GM18508 (cell line): ENCODE measurements at regions not wholly inside any gene's neighbourhood (a gene's known extent, or its start where the extent isn't known, plus 50 kb on each side); places are given as distances from the start of the nearest gene placed in this dataset.

Experiments
- ATAC-seq: cut with Tn5 transposase; IDR thresholded peaks from one replicate; pipeline ENCODE4 v1.9.1; 2021; ENCODE audit warnings: moderate number of reproducible peaks; ENCODE audit not compliant: insufficient read depth, unreplicated experiment

DNA sequence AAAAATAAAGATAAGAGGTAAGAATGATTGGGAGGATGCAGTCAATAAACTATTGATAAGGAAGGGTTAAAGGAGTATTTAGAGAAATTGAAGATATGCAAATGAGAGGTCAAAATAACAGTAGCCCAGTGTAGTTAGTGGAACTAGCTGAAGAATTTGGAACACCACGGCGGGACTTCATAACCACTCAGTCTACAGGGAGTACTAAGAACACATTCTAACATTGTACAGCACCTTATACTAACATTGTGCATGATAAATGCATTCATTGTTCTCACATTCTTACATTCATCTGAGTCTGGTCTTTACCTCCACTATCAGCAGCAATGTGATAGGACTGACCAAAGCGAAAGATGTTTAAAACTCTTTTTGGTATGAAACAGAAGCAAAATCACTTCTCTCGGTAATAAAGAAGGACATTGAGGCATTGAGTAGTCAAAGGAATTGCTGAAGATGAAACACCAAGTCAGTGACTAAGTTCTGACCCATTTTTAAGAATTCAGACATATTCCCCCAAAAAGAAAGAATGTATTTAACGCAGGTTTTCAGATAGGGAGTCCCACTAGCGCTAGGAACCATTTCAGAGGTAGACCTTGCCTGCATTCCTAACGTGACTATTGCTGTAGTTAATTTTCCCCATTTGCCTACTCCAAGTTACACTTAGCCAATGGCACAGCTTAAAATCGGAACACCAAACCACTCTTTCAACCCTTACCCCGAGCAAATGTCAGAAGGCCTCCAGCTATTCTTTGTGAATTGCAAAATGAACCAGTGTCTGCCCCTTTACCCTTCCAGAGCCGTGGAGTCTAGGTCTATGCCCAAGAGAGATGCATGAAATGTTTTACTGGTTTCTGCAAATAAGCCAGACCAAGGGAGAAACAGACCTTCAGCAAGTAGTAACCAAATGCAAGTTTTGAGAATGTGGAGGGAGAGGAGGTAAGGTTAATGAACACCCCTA lies 108.8 kb upstream of the IRF2BP2 start:
- ATAC-seq, result no peak

DNA sequence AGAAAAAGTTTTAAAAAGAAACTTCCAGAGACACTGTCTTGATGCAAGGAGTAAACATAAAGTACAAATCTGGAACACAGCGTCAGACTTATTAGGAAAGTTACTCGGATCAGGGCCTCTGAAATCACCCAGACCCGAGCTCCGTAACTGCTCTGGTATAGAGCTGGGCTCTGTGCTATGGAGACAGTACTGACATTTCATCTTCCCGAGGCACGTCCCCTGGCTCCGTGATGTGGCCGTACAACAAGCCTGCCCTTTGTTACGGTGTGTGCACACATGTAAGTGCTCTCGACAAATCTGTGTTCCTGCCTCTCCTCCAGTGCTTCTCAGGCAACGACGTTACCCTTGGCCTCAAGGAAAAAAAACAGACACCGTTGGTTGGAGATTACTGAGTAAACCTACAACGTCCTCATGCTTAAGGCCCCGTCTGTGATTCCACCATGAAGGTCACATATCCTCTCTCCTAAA lies 107.0 kb upstream of the IRF2BP2 start:
- no peak for ATAC-seq

DNA sequence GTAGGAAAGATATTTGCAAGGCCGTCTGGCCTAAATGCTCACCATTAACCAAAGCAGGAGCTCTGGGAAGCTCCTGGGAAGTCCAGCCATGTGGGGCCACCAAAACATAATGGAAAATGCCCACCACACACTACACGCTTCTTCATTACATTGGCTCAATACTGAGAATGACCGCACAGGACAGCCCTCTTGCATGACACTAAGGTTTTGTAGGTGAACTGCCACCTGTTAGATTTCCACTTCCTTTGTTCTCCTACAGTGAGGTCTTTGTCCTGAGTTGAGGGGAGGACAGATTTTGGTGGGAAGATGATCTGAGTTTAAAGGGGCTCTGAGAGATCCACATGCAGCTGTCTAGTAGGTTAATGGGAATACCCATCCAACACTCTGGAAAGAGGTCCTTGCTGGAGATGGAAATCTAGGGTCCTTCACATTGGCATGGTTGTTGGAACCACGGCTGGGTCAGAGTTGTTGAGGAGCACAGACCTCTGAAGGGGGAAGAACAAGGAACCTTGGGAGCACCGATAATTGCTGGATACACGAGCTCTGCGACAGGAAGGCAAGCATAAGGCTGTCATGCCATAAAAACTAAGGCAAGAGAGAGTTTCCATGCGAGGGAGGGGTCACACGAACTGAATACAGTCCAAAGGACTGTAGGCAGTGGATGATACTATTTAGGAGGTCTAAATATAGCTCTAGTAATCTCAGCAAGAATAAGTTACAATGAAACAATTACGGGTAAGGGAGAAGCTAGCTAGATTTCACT lies 105.5 kb upstream of the IRF2BP2 start:
- no peak for ATAC-seq

DNA sequence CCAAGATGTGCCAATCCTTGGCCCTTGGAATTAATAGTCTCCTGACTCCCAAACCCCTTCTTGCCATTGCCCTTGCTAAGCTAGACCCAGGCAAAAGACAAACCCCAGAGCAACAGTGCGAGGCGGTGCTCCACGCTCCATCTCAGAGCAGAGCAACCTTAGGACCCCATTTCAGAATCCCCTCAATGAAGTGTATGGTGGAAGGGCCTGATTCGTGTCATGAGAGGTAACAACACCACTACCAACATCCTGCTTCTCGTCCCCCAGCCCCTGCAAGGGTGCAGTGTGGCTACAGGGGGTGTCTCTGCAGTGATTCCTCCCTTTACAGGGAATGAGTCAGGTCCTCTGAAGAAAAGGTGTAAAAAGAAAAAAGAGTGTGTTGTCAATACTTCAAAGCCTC lies 103.9 kb upstream of the IRF2BP2 start:
- no peak for ATAC-seq

DNA sequence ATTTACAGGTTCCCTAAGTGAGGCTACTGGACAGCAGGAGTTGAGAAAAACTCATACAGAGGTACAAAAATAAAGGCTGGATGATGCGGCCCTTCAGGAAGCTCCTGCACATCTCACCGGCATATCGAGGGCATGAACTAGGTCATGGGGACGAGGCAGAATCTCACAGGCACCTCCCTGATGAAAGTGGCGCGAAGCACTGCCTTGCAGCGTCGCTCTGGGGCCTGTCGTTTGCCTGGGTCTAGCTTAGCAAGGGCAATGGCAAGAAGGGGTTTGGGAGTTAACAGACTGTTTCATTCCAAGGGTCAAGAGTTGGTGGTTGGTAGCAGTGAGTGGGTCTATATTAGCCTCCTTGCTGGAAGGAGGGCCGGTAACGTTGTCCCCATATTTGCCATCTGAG lies 103.5 kb upstream of the IRF2BP2 start:
- ATAC-seq, result no peak

DNA sequence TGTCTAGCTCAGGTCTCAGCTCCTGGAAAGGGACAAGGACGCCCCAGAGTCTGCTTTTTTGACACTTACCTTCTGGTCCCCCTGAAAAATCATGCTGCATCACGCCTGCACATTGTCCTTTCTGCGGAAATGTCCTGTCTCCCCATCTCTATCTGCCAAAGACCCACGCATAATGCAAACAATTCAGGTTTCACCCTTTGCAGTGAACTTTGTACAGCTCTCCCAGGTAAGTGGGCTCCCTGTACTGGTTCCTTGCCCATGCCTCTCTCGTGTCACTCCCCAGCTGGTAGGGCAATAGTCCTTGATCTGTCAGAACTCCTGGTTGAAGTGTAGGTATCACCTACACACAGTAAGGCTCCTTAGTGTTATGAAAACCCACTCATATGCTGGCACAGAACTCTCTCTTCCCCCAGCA lies 102.9 kb upstream of the IRF2BP2 start:
- no peak for ATAC-seq

DNA sequence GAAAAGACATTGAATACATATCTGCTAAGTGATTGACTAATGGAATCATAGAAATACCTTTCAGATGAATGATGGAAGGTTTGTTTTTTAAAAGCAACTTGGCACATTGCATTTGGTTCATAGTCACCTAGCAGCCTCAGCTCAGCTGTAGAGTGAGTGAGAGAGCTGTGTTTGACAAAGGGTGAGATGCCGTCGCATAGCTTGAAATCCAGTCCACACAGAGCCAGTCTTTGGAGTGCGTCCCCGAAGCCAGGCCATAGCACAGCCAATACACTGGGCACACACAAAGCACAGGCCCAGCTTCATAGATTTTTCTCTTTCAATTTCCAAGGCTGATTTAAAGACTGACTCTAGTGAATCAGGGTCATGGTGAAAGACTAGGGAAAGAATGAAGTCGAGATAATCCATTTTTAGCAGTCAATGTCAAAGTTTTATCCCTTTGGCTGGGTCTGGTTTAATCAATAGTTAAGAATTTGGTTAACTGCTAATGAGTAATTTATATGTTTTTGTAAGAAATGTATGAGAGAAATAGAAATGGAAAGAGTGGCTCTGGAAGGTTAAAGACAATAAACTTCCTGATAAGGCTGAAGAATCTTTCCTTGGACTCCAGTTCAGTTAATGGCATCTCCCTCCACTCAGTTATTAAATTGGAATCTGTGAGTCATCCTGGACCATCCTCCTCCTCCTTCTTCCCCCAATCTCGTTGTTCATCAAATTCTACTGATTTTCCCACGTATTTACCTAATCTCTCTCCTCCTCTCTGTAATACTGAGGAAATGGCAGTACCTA lies 101.2 kb upstream of the IRF2BP2 start:
- ATAC-seq, result no peak

DNA sequence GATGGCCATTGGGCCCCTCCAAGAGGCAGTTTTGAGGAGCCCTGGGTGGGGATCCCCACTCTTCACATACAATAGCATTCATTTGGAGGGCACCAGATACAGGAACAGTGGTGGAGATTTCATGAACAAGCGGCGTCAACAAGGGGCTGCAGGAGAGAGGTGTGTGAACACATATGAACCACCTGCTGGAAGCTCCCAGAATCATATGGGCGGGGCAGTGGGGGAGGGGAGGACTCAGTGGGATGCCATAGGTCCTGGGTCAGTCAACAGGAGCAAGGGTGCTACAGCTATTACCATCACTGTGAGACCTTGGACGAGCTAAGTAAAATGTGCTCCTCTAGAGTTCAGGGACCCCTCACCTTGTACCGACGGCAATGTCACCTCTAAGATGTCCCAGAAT lies 100.4 kb upstream of the IRF2BP2 start:
- ATAC-seq, result no peak

DNA sequence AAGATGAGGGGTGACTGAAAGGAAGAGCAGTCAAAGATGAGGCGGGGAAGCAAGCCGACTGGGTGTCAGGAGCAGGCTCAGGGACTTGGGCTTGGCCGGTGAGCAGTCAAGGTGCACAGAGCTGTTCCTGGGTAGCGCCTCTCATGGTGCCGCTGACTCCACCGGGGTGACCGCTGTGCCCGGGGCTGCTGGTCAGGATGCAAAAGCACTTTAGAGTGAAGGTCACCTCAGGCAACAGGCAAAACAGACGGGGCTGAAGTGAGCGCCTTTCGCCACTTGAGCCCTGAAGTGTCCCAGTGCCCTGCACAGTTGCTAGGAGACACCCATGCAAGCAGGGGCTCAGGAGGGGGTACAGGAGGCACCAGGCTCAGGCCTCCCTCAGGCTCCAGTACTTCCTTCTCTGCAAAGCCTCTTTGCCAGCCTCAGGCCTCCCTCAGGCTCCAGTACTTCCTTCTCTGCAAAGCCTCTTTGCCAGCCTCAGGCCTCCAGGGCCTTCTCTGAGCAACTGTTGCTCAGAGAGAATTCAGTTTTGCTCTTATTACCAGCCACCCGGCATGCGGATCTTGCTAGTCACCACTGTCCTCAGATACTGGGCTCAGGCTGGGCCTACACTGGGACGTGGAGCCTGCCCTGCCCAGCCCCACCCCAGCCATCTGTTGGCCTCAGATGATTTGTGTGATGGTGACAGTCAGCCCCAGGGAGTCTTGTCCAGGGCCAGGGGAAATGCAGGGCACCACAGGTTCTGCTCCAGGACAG lies 99.7 kb upstream of the IRF2BP2 start:
- no peak for ATAC-seq

DNA sequence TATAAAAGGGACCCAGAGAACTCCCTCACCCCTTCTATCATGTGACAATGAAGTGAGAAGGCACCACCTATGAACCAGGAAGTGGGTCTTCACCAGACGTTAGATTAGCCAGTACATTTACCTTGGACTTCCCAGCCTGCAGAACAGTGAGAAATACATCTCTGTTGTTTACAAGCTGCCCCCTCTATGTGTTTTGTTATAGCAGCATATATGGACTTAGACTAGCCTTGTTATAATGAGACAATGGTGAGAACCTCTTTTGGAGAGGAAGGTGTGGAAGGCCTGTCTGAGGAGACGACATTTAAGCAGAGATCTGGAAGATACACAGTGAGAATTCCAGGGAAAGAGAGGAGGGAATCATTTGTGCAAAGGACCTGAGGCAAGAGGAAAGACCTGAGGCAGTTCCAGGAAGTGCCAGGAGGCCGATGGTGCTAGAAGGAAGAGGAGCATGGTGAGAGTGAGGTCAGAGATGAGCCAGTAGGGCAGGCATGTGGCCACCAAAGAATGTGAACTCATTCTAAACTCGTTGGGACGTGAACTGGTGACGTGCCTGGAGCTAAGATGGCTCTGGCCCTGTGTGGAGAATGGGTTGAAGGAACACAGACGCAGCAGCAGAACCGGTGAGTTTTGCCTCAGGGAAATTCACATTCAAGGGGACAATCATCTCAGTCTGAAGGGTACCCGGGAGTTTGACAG lies 98.9 kb upstream of the IRF2BP2 start:
- ATAC-seq, result no peak

DNA sequence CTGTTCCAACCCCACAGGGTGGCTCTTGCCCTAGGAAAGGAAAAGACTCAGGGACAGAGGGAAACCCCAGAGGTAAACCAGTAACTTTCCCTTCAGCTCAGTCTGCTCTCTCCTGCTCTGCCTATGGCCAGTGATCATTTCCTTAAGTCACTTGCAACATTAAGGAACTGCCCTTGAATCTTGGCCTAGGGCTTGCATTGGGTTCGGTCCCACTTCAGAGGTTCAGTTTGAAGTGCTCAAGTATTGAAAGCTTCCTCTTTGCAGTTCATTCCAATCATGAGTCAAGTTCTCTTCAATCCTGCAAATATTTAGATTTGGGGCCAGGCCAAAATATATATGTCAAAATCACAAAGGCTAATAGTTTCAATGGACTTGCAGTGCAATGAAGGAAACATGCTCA lies 97.7 kb upstream of the IRF2BP2 start:
- ATAC-seq, result no peak

DNA sequence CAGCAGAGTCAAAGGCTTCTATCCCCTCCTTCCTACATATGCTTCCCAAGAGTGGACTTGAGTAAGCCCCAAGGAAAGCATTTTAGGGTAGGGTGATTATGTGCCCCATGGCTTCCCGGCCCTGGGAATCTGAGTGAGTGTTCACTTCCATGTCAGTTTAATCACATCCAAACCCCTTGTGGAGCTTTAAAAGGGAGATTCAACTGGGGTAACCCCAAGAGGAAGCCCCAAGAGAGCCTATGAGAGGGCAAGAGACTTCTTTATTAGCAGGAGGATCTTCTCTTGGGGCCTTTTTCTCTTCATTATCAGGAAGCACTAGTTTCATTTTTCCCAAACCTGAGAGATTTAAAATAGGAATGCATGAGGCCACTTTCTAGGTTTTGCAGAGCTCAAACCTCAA lies 97.0 kb upstream of the IRF2BP2 start:
- ATAC-seq, result no peak

DNA sequence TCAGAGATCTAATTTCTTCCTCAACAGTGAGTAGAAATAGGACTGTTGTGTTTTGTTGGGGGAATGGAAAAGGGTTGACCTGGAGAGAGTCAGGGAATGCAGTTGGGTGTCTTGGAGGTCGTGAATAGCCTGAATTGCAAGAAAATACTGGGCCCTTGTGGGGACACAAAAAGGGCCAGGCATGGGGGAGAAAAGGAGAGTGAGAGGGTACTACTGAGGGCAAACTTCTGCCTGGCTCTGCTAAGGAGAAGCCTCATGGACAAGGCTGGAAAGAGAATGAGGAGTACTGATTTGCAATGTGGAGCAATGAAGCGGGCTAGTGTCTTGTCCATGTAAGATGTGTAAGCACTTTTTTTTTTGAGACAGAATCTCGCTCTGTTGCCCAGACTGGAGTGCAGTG lies 96.2 kb upstream of the IRF2BP2 start:
- ATAC-seq, result no peak

DNA sequence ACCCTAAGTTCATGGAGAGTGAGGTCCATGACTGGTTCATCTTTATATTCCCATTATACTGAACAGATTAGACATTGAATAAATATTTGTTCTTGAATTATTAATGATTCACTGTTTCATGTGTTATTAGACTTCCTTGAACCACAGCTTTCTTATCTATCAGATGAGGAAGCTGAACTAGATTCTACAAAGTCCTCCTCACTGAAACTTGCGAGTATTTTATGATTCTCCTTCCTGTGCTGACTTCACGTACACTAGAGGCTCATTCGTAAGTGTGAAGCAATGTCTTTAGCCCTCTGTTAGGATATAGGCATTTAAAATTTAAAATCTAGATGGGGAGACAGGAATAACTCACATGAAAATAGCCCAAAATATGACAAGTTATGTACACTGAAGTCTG lies 95.6 kb upstream of the IRF2BP2 start:
- ATAC-seq, result no peak

DNA sequence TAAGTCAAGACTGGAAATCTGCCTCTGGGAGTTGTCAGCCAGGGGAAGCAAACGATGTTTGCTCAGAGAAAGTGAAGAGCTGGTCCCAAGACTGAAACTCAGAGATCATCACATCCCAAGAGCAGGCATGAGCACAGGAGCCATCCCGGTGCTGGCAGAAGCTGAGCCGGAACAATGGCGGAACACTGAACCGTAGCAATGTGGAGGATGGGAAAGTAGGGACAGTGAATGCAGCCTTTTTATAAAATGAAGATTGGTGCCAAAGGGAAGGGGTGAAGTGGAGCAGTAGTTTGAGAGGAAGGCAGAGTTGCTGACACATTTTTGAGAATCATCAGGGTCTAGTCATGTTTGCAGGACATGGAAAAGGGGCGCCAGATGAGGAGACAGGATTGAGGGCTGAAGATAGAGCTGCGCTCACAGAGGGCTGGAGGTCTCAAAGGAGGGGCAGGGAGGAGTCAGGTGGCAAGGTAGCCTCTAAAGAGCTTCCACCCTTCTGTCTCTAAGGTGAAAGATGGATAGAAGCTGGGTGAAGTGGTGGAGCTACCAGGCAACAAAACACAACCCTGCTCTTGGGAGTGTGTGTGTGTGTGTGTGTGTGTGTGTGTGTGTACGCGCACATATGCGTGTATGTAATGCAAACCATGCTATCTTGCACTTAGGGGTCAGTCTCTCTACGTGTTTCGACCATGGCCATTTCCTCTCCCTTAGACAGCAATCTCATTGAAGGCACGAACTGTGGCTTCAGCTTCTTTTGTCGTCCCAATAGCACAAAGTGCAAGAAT lies 94.3 kb upstream of the IRF2BP2 start:
- no peak for ATAC-seq

DNA sequence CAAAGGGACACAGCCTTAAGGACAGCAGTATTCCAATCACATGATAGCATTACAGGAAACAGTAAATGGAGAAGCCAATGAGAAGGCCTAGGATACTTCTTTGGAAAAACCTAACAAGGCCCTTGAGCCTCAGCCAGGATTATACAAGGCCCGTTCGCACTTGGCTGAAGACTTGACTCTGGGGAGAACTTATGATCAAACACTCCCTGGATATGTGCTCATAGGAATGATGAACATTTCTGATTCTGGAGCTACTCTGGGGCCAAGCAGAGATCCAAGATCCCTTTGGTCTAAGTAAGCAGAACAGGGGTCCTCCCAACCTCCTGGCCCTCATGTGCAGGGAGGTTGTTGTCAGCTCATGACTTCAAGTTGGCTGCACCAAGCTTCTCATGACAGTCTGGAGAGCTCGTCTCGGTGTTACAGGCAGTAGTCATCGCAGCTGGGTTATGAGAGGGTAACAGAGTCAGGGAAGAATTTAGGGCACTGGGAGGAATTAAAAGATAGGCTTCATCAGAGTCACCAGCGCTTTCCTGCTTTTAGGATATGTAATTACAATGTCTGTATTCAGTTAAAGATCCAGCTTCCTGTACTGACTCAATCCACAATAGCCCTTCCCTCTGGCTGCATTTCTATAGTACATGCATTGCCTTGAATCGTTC lies 92.5 kb upstream of the IRF2BP2 start:
- ATAC-seq, result no peak

DNA sequence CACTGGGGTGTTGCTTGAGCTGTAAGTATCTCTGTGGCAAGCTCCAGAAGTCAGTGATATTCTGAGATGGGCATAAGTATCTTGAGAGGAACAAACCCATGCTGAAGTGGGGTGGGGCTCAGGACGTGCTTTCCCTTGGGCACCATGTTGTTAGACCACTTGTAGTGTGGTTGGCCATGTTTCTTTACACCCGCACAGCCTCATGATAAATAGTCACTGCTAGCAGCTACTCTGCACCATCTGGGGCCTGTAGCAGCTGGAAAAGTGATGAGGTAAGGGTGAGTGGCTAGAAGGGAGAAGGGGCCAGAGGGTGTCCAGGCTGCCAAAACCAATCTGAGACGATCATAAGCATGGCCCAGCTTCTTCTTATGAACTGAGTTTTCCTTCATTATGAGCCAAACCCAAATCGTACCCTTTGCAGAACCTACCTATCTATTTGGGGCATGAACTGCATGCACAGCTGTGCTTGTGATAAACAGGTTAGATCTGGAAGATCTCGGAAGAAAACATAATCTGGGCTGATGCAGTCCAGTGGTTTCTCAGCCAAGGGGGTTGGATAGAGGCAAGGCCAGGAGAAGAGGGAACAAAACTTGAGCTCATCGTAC lies 91.9 kb upstream of the IRF2BP2 start:
- no peak for ATAC-seq
